NB4 (cell line): ENCODE measurements at regions not wholly inside any gene's neighbourhood (a gene's known extent, or its start where the extent isn't known, plus 50 kb on each side); places are given as distances from the start of the nearest gene placed in this dataset.

Experiments
- DNase-seq: peaks from one replicate; pipeline ENCODE4 v3.0.0; 2010; ENCODE audit warnings: low read depth
- H3K4me3 ChIP-seq: one replicate; pipeline ENCODE4 v1.5.1; 2011; ENCODE audit warnings: mild to moderate bottlenecking, low read depth, low read length, moderate library complexity
- MYC ChIP-seq: IDR thresholded peaks from 2 replicates; pipeline ENCODE4 v1.6.1; 2011; ENCODE audit warnings: low read depth, low read length
- POLR2A ChIP-seq: IDR thresholded peaks from 2 replicates; pipeline ENCODE4 v1.6.1; 2011; ENCODE audit warnings: mild to moderate bottlenecking; ENCODE audit not compliant: insufficient read length; ENCODE audit errors: extremely low read depth
- TF ChIP-seq, protein P1 (sequence below): IDR thresholded peaks from one replicate; pipeline ENCODE4 v1.5.1; 2012; ENCODE audit warnings: low read depth, low read length
- TF ChIP-seq, protein P2 (sequence below): IDR thresholded peaks from 2 replicates; pipeline ENCODE4 v1.6.1; 2011; ENCODE audit warnings: low read depth, low read length

DNA sequence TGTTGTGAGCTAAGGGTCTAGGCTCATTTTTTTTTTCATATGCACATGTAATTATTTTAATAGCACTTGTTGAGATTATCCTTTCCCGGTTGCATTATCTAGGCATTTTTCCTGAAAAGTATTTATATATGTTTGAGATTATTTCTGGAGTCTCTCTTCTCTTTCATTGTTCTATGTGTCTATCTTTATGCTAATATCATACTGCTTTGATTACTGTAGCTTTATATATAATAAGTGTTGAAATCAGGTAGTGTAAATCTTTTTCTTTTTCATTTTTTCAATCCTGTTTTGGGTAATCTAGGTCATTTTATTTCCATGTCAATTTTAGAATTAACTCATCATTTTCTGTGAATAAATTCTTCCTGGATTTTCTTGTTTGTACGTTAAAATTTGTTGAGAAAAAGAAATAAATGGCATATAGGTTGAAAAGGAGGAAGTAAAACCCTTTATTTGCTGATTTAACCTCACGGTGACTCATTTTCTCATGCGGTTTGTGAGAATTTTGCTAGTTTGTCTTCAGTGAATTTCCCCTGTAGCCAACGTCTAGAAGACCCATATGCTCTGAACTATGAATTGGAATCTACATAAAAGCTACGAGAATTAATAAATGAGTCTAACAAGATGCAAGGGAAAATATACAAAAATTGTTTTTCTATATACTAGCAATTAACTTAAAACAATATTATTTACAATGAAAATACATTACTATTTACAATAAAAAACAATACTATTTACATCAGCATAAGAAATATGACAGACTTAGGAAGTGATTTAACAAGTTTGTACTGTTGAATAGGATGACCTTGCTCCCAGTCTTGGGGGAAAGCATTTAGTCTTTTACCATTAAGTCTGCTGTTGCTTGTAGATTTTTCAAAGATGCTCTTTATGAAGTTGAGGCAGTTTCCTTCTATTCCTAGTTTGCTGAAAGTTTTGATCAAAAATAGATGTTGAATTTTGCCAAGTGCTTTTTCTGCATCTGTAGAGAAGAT, 105.0 kb downstream of the SNAPC1 start:
- DNase-seq: peak; percentile 80
- H3K4me3 ChIP-seq: no peak overlapping the region
- TF ChIP-seq, protein P1, sequence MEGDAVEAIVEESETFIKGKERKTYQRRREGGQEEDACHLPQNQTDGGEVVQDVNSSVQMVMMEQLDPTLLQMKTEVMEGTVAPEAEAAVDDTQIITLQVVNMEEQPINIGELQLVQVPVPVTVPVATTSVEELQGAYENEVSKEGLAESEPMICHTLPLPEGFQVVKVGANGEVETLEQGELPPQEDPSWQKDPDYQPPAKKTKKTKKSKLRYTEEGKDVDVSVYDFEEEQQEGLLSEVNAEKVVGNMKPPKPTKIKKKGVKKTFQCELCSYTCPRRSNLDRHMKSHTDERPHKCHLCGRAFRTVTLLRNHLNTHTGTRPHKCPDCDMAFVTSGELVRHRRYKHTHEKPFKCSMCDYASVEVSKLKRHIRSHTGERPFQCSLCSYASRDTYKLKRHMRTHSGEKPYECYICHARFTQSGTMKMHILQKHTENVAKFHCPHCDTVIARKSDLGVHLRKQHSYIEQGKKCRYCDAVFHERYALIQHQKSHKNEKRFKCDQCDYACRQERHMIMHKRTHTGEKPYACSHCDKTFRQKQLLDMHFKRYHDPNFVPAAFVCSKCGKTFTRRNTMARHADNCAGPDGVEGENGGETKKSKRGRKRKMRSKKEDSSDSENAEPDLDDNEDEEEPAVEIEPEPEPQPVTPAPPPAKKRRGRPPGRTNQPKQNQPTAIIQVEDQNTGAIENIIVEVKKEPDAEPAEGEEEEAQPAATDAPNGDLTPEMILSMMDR: no peak
- TF ChIP-seq MYC (no peak), POLR2A (no peak)
- TF ChIP-seq, protein P2, sequence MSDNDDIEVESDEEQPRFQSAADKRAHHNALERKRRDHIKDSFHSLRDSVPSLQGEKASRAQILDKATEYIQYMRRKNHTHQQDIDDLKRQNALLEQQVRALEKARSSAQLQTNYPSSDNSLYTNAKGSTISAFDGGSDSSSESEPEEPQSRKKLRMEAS: no peak

DNA sequence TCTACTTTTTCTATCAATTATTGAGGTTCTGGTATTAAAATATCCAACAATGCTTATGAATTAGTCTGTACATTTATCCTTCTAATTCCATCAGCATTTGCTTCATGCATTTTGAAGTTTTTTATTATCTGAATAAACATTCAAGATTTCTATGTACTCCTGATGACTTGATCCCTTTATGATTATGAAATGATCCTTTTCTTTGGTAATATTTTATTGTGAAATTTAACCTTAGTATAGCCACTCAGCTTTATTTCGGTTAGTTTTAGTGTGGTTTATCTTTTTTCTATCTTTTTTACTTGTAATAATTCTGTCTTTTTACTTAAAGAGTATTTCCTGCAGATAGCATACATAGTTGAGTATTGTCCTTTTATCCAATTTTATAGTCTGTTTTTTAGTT, 106.6 kb downstream of the SNAPC1 start:
- no peak for DNase-seq
- TF ChIP-seq, protein P2: no peak
- TF ChIP-seq POLR2A (no peak), MYC (no peak)
- TF ChIP-seq, protein P1: no peak
- no peak overlapping the region for H3K4me3 ChIP-seq

DNA sequence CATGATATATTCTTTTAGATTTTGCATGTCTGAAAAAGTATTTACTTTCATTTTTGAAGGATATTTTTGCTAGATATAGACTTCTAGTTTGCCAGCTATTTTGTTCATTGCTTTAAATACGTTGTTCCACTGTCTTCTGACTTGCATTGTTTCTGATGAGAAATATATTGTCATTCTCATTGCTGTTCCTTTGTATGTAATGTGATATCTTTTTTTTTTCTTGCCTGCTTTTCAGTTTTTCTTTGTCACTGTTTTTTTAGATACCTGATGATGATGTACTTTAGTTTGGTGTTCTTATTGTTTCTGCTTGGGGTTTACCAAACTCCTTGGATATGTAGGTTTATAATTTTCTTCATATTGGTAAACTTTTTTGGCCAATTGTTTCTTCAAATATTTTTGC, 107.9 kb downstream of the SNAPC1 start:
- no peak for DNase-seq
- no peak overlapping the region for H3K4me3 ChIP-seq
- TF ChIP-seq MYC: no peak
- no peak for TF ChIP-seq POLR2A
- TF ChIP-seq, protein P1: no peak
- TF ChIP-seq, protein P2: no peak

DNA sequence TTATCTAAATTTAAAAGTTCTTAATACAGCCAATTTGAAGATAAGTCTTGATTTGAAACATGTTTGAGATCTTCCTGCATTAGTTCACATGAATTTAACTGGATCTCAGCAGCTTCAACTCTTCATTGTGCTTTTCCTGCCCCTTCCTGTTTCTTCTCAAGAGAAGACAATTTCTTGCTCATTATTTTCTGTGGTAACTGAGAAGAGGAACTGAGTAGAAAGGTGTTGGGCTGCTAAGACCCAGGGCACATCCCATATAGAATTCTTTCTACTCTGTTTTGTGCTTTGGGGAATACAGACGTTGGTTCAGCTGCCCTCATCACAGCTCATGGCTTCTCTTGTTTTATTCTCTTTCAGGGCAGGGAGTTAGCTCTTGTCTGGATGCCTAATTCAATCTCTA, 110.2 kb downstream of the SNAPC1 start:
- DNase-seq: peak; percentile 11
- TF ChIP-seq POLR2A: no peak
- H3K4me3 ChIP-seq: no peak overlapping the region

DNA sequence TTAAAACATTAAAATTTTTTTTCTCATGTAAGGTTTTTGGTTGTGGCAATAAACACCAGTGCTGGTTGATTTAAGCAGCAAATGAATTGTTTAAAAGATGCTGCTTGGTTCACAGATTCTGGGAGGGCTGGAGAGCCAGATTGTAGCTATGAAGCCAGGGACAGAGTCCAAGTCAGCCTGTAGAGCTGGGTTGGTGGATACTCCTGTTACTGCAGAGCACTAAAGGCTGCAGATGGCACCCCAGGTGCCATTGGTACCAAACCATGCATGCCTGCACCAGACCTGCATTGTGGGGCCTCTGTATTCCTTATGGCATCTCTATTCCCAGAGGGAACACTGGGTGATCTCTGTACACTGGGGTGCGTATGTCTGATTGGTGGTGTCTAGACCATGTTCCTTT, 113.3 kb downstream of the SNAPC1 start:
- no peak for DNase-seq
- no peak for TF ChIP-seq MYC
- TF ChIP-seq, protein P2: no peak
- TF ChIP-seq POLR2A: no peak
- TF ChIP-seq, protein P1: no peak
- H3K4me3 ChIP-seq: no peak overlapping the region

DNA sequence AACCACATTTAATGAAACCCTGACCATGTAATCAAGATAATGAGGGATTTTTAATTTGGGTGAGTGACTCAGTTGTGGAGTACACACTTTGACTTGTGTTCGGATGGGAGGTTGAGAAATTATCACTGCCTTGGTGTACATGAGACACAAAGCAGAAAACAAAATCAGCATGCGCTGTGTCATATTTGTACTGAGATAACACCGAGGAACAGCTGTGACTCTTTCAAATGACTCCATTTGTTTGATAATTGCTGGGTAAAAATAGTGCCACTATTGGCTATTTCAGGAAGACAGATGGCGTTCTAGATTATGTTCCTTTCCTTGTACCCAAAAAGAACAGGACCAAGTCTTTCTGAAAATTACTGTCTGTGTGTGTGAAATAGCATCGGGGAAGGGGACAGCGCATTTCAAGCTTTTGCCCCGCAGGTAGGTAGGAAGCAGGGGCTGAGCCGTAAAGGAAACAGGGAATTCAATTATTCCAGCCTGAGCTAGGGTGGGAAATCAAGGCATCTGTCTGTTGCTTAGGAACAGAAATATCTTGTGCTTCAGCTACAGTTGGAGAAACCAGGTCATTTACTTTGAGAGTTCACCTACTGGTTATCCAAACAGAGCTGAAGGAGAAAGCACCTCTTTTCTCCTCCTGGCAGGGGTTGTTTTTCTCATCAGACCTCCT, 114.3 kb downstream of the SNAPC1 start:
- DNase-seq: no peak
- TF ChIP-seq, protein P1: no peak
- TF ChIP-seq POLR2A: no peak
- TF ChIP-seq, protein P2: no peak
- TF ChIP-seq MYC: no peak
- H3K4me3 ChIP-seq: no peak overlapping the region
